ENCODE measurements at regions not wholly inside any gene's neighbourhood (a gene's known extent, or its start where the extent isn't known, plus 50 kb on each side); places are given as distances from the start of the nearest gene placed in this dataset.

DNA sequence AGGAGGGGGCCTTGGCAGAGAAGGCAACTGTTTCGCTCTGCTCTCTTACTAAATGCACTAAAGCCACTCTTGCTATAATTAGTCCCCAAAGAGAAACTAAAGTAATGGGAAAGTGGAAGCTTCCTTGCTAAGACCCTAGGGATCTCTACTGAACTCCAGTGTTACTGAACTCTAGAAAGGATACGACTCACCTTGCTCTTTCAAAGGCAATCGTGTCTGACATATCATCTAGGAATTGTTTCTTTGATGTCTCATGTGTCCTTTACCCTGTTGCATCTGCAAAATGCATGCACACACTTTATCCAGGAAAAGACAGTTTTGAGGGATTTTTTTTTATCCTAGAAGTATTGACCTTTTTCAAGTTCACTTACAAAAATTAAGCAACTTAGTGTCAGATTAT is 148.1 kb upstream of the FAM9B start:
- H4K20me1 ChIP-seq (replicated peaks in 1 of 2; ENCODE audit: control insufficient read depth in 1 of 2, insufficient read depth in 2 of 2, low read length in 2 of 2) = no peaks in the 10 kb centered on the region
- H3K18ac ChIP-seq (ENCODE audit: extremely low read depth, low read length) = no peak overlapping the region
- H3K4me1 ChIP-seq (replicated peaks in 1 of 4; ENCODE audit: control insufficient read depth in 3 of 4, insufficient read depth in 4 of 4, low read length in 3 of 4) = no peaks in the 10 kb centered on the region
- no peak overlapping the region for H4K5ac ChIP-seq (ENCODE audit: insufficient read length, low read depth, low read length)
- no peak overlapping the region for H3K14ac ChIP-seq (ENCODE audit: insufficient read length)
- no peak overlapping the region for H2AK5ac ChIP-seq (ENCODE audit: low read depth, low read length)
- no peaks in the 10 kb centered on the region for H3K27me3 ChIP-seq (replicated peaks in 1 of 4; ENCODE audit: control insufficient read depth in 3 of 4, extremely low read depth in 1 of 4, insufficient read depth in 3 of 4, low read length in 3 of 4)
- no peak for FAIRE-seq
- no peak overlapping the region for H4K91ac ChIP-seq (replicated peaks; ENCODE audit: insufficient read length, low read length)
- no peak overlapping the region for H4K8ac ChIP-seq (ENCODE audit: extremely low read depth, insufficient read depth, low read length)
- H2BK20ac ChIP-seq (ENCODE audit: low read length) = no peak overlapping the region
- no peaks in the 10 kb centered on the region for H3K79me2 ChIP-seq (ENCODE audit: control insufficient read depth in 1 of 2, insufficient read depth in 2 of 2, low read length in 2 of 2)
- no peak overlapping the region for H2BK5ac ChIP-seq (ENCODE audit: low read depth, low read length)
- H3K4ac ChIP-seq (replicated peaks; ENCODE audit: insufficient read length, low read depth, low read length) = no peak overlapping the region
- ChIA-PET CTCF (ENCODE audit: partially characterized antibody) (interaction anchor here (0.8 kb wide), 1 partner anchor 35 kb away, joined by 3 read pairs; no protein-coding TSS in a partner anchor), POLR2A (ENCODE audit: partially characterized antibody) (no interaction called here)
- no peaks in the 10 kb centered on the region for H3K36me3 ChIP-seq (ENCODE audit: control insufficient read depth in 2 of 4, insufficient read depth in 4 of 4, low read length in 3 of 4)
- no peaks in the 10 kb centered on the region for H3K79me1 ChIP-seq (ENCODE audit: low read depth, low read length)
- H2AFZ ChIP-seq (ENCODE audit: low read length) = no peak overlapping the region
- H3K9me3 ChIP-seq (ENCODE audit: insufficient read depth in 2 of 2, low read depth in 1 of 2, low read length in 1 of 2) = no peaks in the 10 kb centered on the region
- H3K9ac ChIP-seq (replicated peaks in 1 of 4; ENCODE audit: extremely low read depth in 1 of 4, low read depth in 3 of 4, low read length in 3 of 4) = no peak overlapping the region
- no peak for DNase-seq (ENCODE audit: low read depth in 1 of 2, low spot score in 2 of 2)
- H3K56ac ChIP-seq (replicated peaks; ENCODE audit: insufficient read length, low read depth, low read length) = no peak overlapping the region
- no peak overlapping the region for H2BK15ac ChIP-seq (ENCODE audit: low read length)
- H3K27ac ChIP-seq (ENCODE audit: low read depth, low read length) = no peak overlapping the region
- H2BK120ac ChIP-seq (replicated peaks; ENCODE audit: low read depth, low read length) = no peak overlapping the region
- no peak for TF ChIP-seq RBBP5 (IDR thresholded peaks at IDR 0.05; ENCODE audit: borderline replicate concordance, low read depth, low read length)
- WGBS, 2 experiments (ENCODE audit: extremely low coverage in 1 of 2, insufficient coverage in 1 of 2, insufficient read length in 1 of 2, insufficient replicate concordance in 2 of 2, low coverage in 1 of 2, low lambda C conversion rate in 2 of 2, missing lambda C conversion rate in 1 of 2) = 96% methylated on average over 3 of the region's 3 CpGs; no CpG with 5 or more reads in 1 of the 2 experiments
- no peak overlapping the region for H3K23ac ChIP-seq (ENCODE audit: insufficient read length)
- H3K4me2 ChIP-seq (ENCODE audit: insufficient read depth in 1 of 2, low read depth in 2 of 2, low read length in 2 of 2) = no peak overlapping the region
- H3K23me2 ChIP-seq (ENCODE audit: low read depth, low read length) = no peaks in the 10 kb centered on the region
- no peak overlapping the region for H3K4me3 ChIP-seq (ENCODE audit: extremely low read depth in 1 of 4, insufficient read depth in 2 of 4, low read depth in 3 of 4, low read length in 4 of 4)
- H2BK12ac ChIP-seq (ENCODE audit: low read depth, low read length) = no peak overlapping the region
